Mesendoderm (in vitro differentiated cells): ENCODE measurements at regions not wholly inside any gene's neighbourhood (a gene's known extent, or its start where the extent isn't known, plus 50 kb on each side); places are given as distances from the start of the nearest gene placed in this dataset.

Experiments
- DNase-seq: peaks from one replicate; pipeline ENCODE4 v3.0.0; 2013
- H2AK5ac ChIP-seq: 2 replicates; pipeline ENCODE4 v1.6.1; 2013; ENCODE audit warnings: low read length, inconsistent platforms
- H2BK120ac ChIP-seq: 2 replicates; pipeline ENCODE4 v1.6.1; 2013; ENCODE audit warnings: low read depth, mild to moderate bottlenecking, low read length, moderate library complexity, mixed read lengths
- H2BK15ac ChIP-seq: replicated peaks from 2 replicates; pipeline ENCODE4 v1.6.1; 2013; ENCODE audit warnings: low read depth, mild to moderate bottlenecking, moderate library complexity
- H2BK5ac ChIP-seq: 2 replicates; pipeline ENCODE4 v1.6.1; 2013; ENCODE audit warnings: low read length, inconsistent platforms
- H3K18ac ChIP-seq: 2 replicates; pipeline ENCODE4 v1.6.1; 2013; ENCODE audit warnings: mild to moderate bottlenecking, low read length, mixed read lengths
- H3K23ac ChIP-seq: one replicate; pipeline ENCODE4 v1.6.1; 2013; ENCODE audit warnings: low read length
- H3K27ac ChIP-seq: 2 replicates; pipeline ENCODE4 v1.5.1; 2013; ENCODE audit warnings: low read depth, mild to moderate bottlenecking, inconsistent platforms, low read length, moderate library complexity
- H3K27me3 ChIP-seq: 2 replicates; pipeline ENCODE4 v1.6.1; 2013; ENCODE audit warnings: low read length, control low read depth, mild to moderate bottlenecking, inconsistent platforms; ENCODE audit not compliant: insufficient read depth, poor library complexity
- H3K36me3 ChIP-seq: 2 replicates; pipeline ENCODE4 v1.6.1; 2013; ENCODE audit warnings: low read length, inconsistent platforms; ENCODE audit not compliant: control insufficient read depth, insufficient read depth
- H3K4ac ChIP-seq: one replicate; pipeline ENCODE4 v1.6.1; 2013; ENCODE audit warnings: low read depth, mild to moderate bottlenecking, low read length, moderate library complexity
- H3K4me1 ChIP-seq: 2 replicates; pipeline ENCODE4 v1.6.1; 2013; ENCODE audit warnings: low read depth, low read length, inconsistent platforms; ENCODE audit not compliant: control insufficient read depth
- H3K4me2 ChIP-seq: 2 replicates; pipeline ENCODE4 v1.6.1; 2013; ENCODE audit warnings: low read length
- H3K4me3 ChIP-seq: 2 replicates; pipeline ENCODE4 v1.5.1; 2013; ENCODE audit warnings: mild to moderate bottlenecking, low read length
- H3K56ac ChIP-seq: one replicate; pipeline ENCODE4 v1.6.1; 2013; ENCODE audit warnings: low read length
- H3K79me1 ChIP-seq: 2 replicates; pipeline ENCODE4 v1.6.1; 2013; ENCODE audit warnings: low read length, inconsistent platforms
- H3K79me2 ChIP-seq: 2 replicates; pipeline ENCODE4 v1.6.1; 2013; ENCODE audit warnings: mild to moderate bottlenecking, low read length; ENCODE audit not compliant: control insufficient read depth, insufficient read depth
- H3K9ac ChIP-seq: 2 replicates; pipeline ENCODE4 v1.6.1; 2013; ENCODE audit warnings: low read length, inconsistent platforms
- H4K5ac ChIP-seq: one replicate; pipeline ENCODE4 v1.6.1; 2013; ENCODE audit warnings: low read length
- H4K8ac ChIP-seq: one replicate; pipeline ENCODE4 v1.6.1; 2013; ENCODE audit warnings: low read depth, mild to moderate bottlenecking, control low read depth, low read length, moderate library complexity
- WGBS: extraction: QIAGEN DNeasy Blood & Tissue Kit; methylation state at CpG from one replicate; pipeline ENCODE4 v1.1.7; 2013; ENCODE audit warnings: low lambda C conversion rate, missing lambda C conversion rate; ENCODE audit not compliant: insufficient coverage; ENCODE audit errors: extremely low coverage; 5-methylcytosine and 5-hydroxymethylcytosine counted together

DNA sequence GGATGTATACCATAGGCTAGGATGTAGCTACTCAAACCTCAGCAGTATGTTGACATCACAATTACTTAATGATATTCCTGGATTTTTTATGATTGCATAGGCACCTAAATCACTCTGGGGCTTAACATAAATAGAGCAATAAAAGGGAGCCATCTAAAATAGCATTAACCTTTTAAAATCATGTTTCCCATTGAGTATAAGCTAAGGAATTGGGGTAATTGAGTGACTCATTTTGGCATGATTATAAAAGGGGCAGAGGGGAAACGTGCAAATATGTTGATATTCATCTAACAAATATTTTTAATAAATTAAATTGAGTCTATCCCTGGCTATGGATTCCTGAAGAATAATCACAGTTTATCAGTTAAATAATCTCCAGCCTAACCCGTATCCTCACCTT, 74.0 kb upstream of the ADGRF1 start:
- no peak overlapping the region for H2BK5ac ChIP-seq
- H3K4me3 ChIP-seq = no peak overlapping the region
- no peak overlapping the region for H3K56ac ChIP-seq

DNA sequence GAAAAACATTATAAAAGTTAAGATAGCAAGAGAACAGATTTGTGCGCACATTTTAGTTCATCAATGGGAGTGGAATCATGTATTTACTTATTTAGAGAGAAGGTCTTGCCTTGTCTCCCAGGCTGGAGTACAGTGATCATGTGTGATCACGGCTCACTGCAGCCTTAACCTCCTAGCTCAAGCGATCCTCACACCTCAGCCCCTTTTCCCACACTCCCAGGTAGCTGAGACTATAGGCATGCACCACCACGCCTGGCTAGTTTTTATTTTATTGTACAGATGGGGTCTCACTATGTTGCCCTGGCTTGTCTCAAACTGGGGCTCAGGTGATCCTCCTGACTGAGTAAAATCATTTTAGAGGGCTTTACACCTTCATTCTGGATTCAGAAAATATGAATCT, 72.3 kb upstream of the ADGRF1 start:
- no peak overlapping the region for H3K18ac ChIP-seq
- H3K79me1 ChIP-seq = no peaks in the 10 kb centered on the region
- no peak overlapping the region for H2BK120ac ChIP-seq
- no peak overlapping the region for H2BK15ac ChIP-seq
- no peaks in the 10 kb centered on the region for H3K36me3 ChIP-seq
- H3K79me2 ChIP-seq = no peaks in the 10 kb centered on the region
- H3K9ac ChIP-seq = no peak overlapping the region
- no peak overlapping the region for H2BK5ac ChIP-seq
- peaks cover 4% of the 10 kb centered on the region for H3K4me1 ChIP-seq
- H3K23ac ChIP-seq = no peak overlapping the region
- H4K5ac ChIP-seq = no peak overlapping the region
- H3K4ac ChIP-seq = no peak overlapping the region
- no peak overlapping the region for H2AK5ac ChIP-seq
- H4K8ac ChIP-seq = no peak overlapping the region
- DNase-seq = no peak
- H3K27me3 ChIP-seq = no peaks in the 10 kb centered on the region
- H3K4me2 ChIP-seq = no peak overlapping the region
- H3K56ac ChIP-seq = no peak overlapping the region
- no CpG with 5 or more reads among the region's 4 CpGs for WGBS
- H3K27ac ChIP-seq = no peak overlapping the region
- H3K4me3 ChIP-seq = no peak overlapping the region

More for the DNA sequence above, 74.0 kb upstream of the ADGRF1 start:
- no peak overlapping the region for H3K23ac ChIP-seq
- no peak overlapping the region for H3K18ac ChIP-seq
- no CpG with 5 or more reads among the region's 2 CpGs for WGBS
- no peak overlapping the region for H2BK15ac ChIP-seq
- H3K79me1 ChIP-seq = no peaks in the 10 kb centered on the region
- H4K8ac ChIP-seq = no peak overlapping the region
- no peak for DNase-seq
- no peak overlapping the region for H2BK120ac ChIP-seq
- H3K9ac ChIP-seq = no peak overlapping the region
- H3K27me3 ChIP-seq = no peaks in the 10 kb centered on the region
- no peak overlapping the region for H3K27ac ChIP-seq
- no peak overlapping the region for H3K4ac ChIP-seq
- H4K5ac ChIP-seq = no peak overlapping the region
- H3K36me3 ChIP-seq = no peaks in the 10 kb centered on the region
- H3K4me1 ChIP-seq = peaks cover 4% of the 10 kb centered on the region
- no peak overlapping the region for H2AK5ac ChIP-seq
- H3K79me2 ChIP-seq = no peaks in the 10 kb centered on the region
- H3K4me2 ChIP-seq = no peak overlapping the region

DNA sequence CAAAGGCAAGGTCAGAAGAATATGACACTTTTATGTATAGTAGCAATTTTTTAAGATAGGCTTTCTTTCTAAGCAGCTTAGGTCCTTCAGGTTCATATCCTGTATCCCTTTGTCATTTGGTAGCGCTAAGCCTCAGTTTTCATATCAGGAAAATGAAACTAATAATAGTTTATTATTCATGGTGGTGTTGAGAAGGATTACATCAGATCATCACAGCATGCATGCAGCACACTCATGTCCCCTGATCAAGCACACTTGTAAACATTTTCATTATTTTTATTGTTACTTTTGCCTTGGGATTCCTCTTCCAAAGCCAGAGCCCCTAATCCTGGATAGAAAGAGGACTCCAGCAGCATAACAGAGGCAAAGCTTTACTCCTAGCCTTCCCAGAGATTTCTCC, 70.2 kb upstream of the ADGRF1 start:
- peak overlapping the region; percentile 47 for H3K27ac ChIP-seq
- peaks cover 4% of the 10 kb centered on the region for H3K4me1 ChIP-seq
- no peak overlapping the region for H3K9ac ChIP-seq
- peak overlapping the region; percentile 18 for H3K56ac ChIP-seq
- peak overlapping the region; percentile 76 for H3K4ac ChIP-seq
- no peak overlapping the region for H2BK5ac ChIP-seq
- no peak overlapping the region for H2AK5ac ChIP-seq
- H3K79me2 ChIP-seq = no peaks in the 10 kb centered on the region
- no peaks in the 10 kb centered on the region for H3K27me3 ChIP-seq
- no peaks in the 10 kb centered on the region for H3K79me1 ChIP-seq
- no peak overlapping the region for H2BK120ac ChIP-seq
- no peak overlapping the region for H3K4me3 ChIP-seq
- DNase-seq = no peak
- no peak overlapping the region for H3K4me2 ChIP-seq
- WGBS = no CpG with 5 or more reads among the region's 1 CpG
- H3K36me3 ChIP-seq = no peaks in the 10 kb centered on the region
- no peak overlapping the region for H3K23ac ChIP-seq
- no peak overlapping the region for H2BK15ac ChIP-seq
- H4K8ac ChIP-seq = no peak overlapping the region
- H3K18ac ChIP-seq = peak overlapping the region; percentile 33
- H4K5ac ChIP-seq = no peak overlapping the region

DNA sequence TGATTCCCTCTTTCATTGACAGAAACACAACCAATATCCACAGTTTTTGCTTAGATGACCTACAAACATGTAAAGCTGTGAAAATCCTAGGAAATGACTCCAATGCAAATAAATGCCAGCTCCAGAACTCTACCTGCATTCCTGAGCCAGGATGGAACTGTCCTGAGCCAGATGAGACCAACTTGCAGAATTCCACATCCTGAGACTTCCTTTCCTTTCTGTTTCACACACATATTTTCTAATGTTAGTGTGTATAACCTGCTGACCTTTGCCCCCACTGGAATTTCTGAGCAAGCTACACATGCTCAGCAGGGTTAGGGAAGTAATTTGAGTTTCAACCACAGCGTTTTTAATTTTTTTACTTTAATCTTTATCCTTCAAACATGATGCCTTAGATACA, 69.6 kb upstream of the ADGRF1 start:
- Histone ChIP-seq H3K79me1 (no peaks in the 10 kb centered on the region), H3K4me2 (no peak overlapping the region), H3K23ac (no peak overlapping the region), H4K8ac (no peak overlapping the region), H3K9ac (no peak overlapping the region), H3K56ac (no peak overlapping the region), H3K4me1 (peaks cover 8% of the 10 kb centered on the region), H2BK5ac (no peak overlapping the region), H3K27ac (peak overlapping the region; percentile 34), H3K36me3 (no peaks in the 10 kb centered on the region), H2BK15ac (no peak overlapping the region), H3K4ac (no peak overlapping the region), H4K5ac (no peak overlapping the region), H3K18ac (peak overlapping the region; percentile 60), H3K4me3 (no peak overlapping the region), H2AK5ac (no peak overlapping the region), H3K27me3 (no peaks in the 10 kb centered on the region), H2BK120ac (peak overlapping the region; percentile 61), H3K79me2 (no peaks in the 10 kb centered on the region)
- peak; percentile 91 for DNase-seq
- no CpG with 5 or more reads among the region's 1 CpG for whole genome bisulfite sequencing

DNA sequence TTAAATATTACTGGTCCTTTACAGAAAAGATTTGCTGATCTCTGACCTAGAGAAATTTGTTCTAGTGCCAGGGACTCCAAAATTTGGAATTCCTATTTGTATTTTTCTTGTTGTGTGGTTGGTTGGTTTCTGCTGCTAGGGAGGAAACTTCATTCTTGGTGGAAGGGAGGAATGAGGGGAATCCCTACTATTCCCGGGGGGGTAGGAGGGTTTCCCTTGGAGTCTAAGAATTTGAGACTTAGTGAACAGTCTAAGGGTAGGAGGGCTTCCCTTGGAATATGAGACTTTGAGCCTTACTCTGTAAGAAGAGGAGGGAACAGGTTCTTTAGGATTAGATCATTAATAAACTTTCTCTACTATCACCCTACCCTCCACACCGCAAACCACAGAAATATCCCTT, 67.1 kb upstream of the ADGRF1 start:
- Histone ChIP-seq H2BK120ac (no peak overlapping the region), H2BK5ac (no peak overlapping the region), H3K36me3 (no peaks in the 10 kb centered on the region), H3K9ac (no peak overlapping the region), H3K4me3 (no peak overlapping the region), H4K8ac (no peak overlapping the region), H3K27ac (no peak overlapping the region), H3K27me3 (no peaks in the 10 kb centered on the region), H3K79me2 (no peaks in the 10 kb centered on the region), H2BK15ac (peak overlapping the region; percentile 1), H3K56ac (peak overlapping the region; percentile 10), H3K4me1 (peaks cover 15% of the 10 kb centered on the region), H3K23ac (no peak overlapping the region), H3K4me2 (no peak overlapping the region), H3K4ac (no peak overlapping the region), H3K18ac (no peak overlapping the region), H3K79me1 (no peaks in the 10 kb centered on the region), H2AK5ac (no peak overlapping the region), H4K5ac (no peak overlapping the region)
- no CpG with 5 or more reads among the region's 2 CpGs for WGBS
- DNase-seq = peak; percentile 61

DNA sequence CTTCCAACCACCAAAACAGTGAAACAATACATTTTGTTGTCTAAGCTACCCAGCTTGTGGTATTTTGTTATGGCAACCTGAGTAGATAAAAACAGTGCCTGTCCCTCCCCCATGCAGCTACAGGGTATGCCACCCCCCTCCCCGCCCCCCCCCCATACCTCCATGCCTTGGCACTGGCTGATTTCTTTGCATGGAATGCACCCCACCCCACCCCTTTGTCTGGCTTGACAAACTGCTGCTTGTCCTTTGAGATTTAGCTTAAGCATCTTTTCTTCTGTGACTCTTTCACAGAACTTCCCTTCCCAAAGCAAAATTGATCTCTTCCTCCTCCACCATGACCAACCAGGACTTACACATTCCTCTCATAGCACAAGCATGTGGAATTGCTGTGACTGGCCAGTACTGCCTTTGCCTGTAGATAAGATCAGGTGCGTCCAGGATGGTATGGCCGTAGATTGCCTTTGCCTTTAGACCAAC, 64.6 kb upstream of the ADGRF1 start:
- Histone ChIP-seq H3K4me2 (no peak overlapping the region), H3K23ac (no peak overlapping the region), H3K4me1 (peaks cover 14% of the 10 kb centered on the region), H3K79me1 (no peaks in the 10 kb centered on the region), H3K79me2 (no peaks in the 10 kb centered on the region), H2BK15ac (no peak overlapping the region), H3K18ac (peak overlapping the region; percentile 43), H3K56ac (peak overlapping the region; percentile 71), H4K5ac (no peak overlapping the region), H2AK5ac (no peak overlapping the region), H3K36me3 (no peaks in the 10 kb centered on the region), H3K27me3 (no peaks in the 10 kb centered on the region), H3K27ac (peak overlapping the region; percentile 88), H4K8ac (no peak overlapping the region), H2BK5ac (no peak overlapping the region), H3K4ac (peak overlapping the region; percentile 65), H3K9ac (no peak overlapping the region), H2BK120ac (no peak overlapping the region), H3K4me3 (no peak overlapping the region)
- DNase-seq = peak; percentile 97
- WGBS = no CpG with 5 or more reads among the region's 3 CpGs
